Karpas-422 (cell line): ENCODE measurements at regions not wholly inside any gene's neighbourhood (a gene's known extent, or its start where the extent isn't known, plus 50 kb on each side); places are given as distances from the start of the nearest gene placed in this dataset.
"Not testable (repeated sequence)": the region's sequence is repeated elsewhere in the genome, so short reads cannot be mapped to it uniquely, and the experiment has no call there.

Experiments
- DNase-seq: peaks from one replicate; pipeline ENCODE4 v3.0.0-alpha.2; 2015
- H2AFZ ChIP-seq: fragments of 200-600 bp; sonication (generic); 2 replicates; pipeline ENCODE4 v1.6.1; 2014; ENCODE audit warnings: antibody characterized with exemption, low read length, mixed read lengths
- H3K27ac ChIP-seq: fragments of 200-600 bp; sonication (generic); 2 replicates; pipeline ENCODE4 v1.5.1; 2014; ENCODE audit warnings: mild to moderate bottlenecking, low read length, moderate library complexity
- H3K27me3 ChIP-seq: fragments of 200-600 bp; sonication (generic); 2 replicates; pipeline ENCODE4 v1.6.1; 2014; ENCODE audit warnings: low read length, mixed read lengths
- H3K36me3 ChIP-seq: fragments of 200-600 bp; sonication (generic); 2 replicates; pipeline ENCODE4 v1.6.1; 2014; ENCODE audit warnings: low read length, mixed read lengths; ENCODE audit not compliant: insufficient read depth
- H3K4me1 ChIP-seq: fragments of 200-600 bp; sonication (generic); 2 replicates; pipeline ENCODE4 v1.6.1; 2014; ENCODE audit warnings: mild to moderate bottlenecking, low read length, mixed read lengths
- H3K4me2 ChIP-seq: fragments of 200-600 bp; sonication (generic); 2 replicates; pipeline ENCODE4 v1.6.1; 2014; ENCODE audit warnings: low read length, low read depth, mild to moderate bottlenecking; ENCODE audit not compliant: poor library complexity, severe bottlenecking
- H3K4me3 ChIP-seq: fragments of 200-600 bp; sonication (generic); 2 replicates; pipeline ENCODE4 v1.5.1; 2014; ENCODE audit warnings: mild to moderate bottlenecking, antibody characterized with exemption, low read length, mixed read lengths
- H3K79me2 ChIP-seq: fragments of 200-600 bp; sonication (generic); 2 replicates; pipeline ENCODE4 v1.6.1; 2014; ENCODE audit warnings: mild to moderate bottlenecking, low read length, mixed read lengths
- H3K9ac ChIP-seq: fragments of 200-600 bp; sonication (generic); 2 replicates; pipeline ENCODE4 v1.6.0; 2014; ENCODE audit warnings: low read length
- H3K9me2 ChIP-seq: fragments of 200-600 bp; sonication (generic), shearing (Covaris generic); replicated peaks from 2 replicates; pipeline ENCODE4 v1.6.0; 2014; ENCODE audit warnings: mild to moderate bottlenecking, low read length, moderate library complexity; ENCODE audit not compliant: insufficient read depth
- H3K9me3 ChIP-seq: fragments of 300-700, 200-600 bp; sonication (generic); 2 replicates; pipeline ENCODE4 v1.6.1; 2014; ENCODE audit warnings: low read length, mixed read lengths
- H4K20me1 ChIP-seq: fragments of 200-600 bp; sonication (generic); 2 replicates; pipeline ENCODE4 v1.6.1; 2014; ENCODE audit warnings: mild to moderate bottlenecking, antibody characterized with exemption, low read length, low read depth; ENCODE audit not compliant: insufficient read depth

DNA sequence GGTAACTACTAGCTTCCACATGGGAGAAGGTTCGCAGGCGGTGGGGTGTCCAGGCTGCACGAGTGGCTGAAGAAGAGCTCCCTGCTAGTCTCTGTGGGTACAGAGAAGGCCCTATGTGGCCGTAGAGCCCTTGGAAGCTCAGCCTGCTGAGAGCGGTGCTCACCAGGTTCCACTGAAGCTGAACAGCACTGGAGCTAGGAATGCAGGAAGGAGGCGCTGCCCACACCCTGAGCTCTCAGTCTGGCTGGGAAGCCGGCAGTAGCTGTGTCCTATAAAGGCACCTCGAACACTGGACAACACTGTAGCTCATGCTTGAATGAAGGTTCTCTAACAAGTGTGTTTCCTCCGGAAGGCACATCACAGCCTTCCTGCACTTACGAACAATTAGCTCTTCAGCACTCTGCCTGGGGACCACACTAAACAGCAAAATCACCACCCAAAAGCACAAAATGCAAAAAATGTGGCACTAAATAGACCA, 64.6 kb downstream of the SOWAHC start:
- H4K20me1 ChIP-seq, DNase-seq, H3K27ac ChIP-seq, H3K9me2 ChIP-seq, H3K27me3 ChIP-seq, H3K79me2 ChIP-seq, H3K36me3 ChIP-seq, H3K4me3 ChIP-seq, H2AFZ ChIP-seq, H3K4me2 ChIP-seq, H3K4me1 ChIP-seq, H3K9ac ChIP-seq, H3K9me3 ChIP-seq: not testable (repeated sequence)

DNA sequence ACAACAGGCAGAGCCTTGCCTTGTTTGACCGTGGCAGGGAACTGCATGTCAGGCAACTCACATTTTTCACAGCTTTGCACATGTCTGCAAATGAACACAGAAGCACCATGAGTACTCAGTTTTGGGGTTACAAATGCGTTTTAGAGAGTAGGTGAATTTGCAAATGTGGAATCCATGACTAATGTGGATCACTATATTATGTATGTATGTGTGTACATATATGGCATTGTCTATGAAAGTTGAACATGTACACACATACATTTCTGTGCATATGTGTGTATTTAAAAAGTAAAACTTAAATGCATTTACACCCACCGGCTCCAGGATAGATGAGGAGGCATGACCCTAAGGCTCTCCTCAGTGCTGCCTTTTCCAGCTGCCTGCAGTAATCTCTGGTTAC, 65.1 kb downstream of the SOWAHC start:
- DNase-seq: no peak
- Histone ChIP-seq H3K9me3 (no peaks in the 10 kb centered on the region), H2AFZ (no peak overlapping the region), H3K79me2 (no peaks in the 10 kb centered on the region), H3K36me3 (no peaks in the 10 kb centered on the region), H3K4me1 (no peaks in the 10 kb centered on the region), H3K27ac (no peak overlapping the region), H3K4me2 (no peak overlapping the region), H3K4me3 (no peak overlapping the region), H3K9ac (no peak overlapping the region), H4K20me1 (no peaks in the 10 kb centered on the region), H3K9me2 (no peaks in the 10 kb centered on the region), H3K27me3 (no peaks in the 10 kb centered on the region)

DNA sequence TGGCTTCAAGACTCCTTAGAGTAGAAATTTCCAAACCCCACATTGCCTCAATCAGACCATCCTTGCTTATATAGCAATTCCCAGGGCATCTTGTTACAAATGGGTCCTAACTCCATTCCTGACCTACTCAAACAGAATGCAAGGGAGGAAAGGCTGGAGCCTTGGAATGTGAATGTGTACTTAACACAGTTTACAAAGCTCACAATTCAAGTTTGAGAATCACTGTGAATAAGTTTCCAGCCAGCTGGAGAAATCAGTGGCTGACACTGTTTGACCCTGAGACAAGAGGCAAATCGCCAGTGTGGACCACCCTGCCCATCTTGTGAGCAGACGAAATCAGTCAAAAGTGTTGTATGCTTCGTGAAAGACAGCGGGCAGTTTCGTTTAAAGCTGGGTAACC, 65.5 kb downstream of the SOWAHC start:
- Histone ChIP-seq H3K9ac (no peak overlapping the region), H2AFZ (no peak overlapping the region), H3K4me2 (no peak overlapping the region), H3K27me3 (no peaks in the 10 kb centered on the region), H3K36me3 (no peaks in the 10 kb centered on the region), H4K20me1 (no peaks in the 10 kb centered on the region), H3K4me1 (no peaks in the 10 kb centered on the region), H3K4me3 (no peak overlapping the region), H3K9me2 (no peaks in the 10 kb centered on the region), H3K9me3 (no peaks in the 10 kb centered on the region), H3K27ac (no peak overlapping the region), H3K79me2 (no peaks in the 10 kb centered on the region)
- DNase-seq: no peak

- H3K4me3 ChIP-seq: no peak overlapping the region
- no peaks in the 10 kb centered on the region for H3K27me3 ChIP-seq
- H4K20me1 ChIP-seq: no peaks in the 10 kb centered on the region
- no peak overlapping the region for H3K9ac ChIP-seq
- H3K9me3 ChIP-seq: no peaks in the 10 kb centered on the region
- no peaks in the 10 kb centered on the region for H3K79me2 ChIP-seq
- no peaks in the 10 kb centered on the region for H3K9me2 ChIP-seq
- no peaks in the 10 kb centered on the region for H3K36me3 ChIP-seq
- H2AFZ ChIP-seq: no peak overlapping the region
- no peak for DNase-seq
- no peak overlapping the region for H3K27ac ChIP-seq
- no peaks in the 10 kb centered on the region for H3K4me1 ChIP-seq
- H3K4me2 ChIP-seq: no peak overlapping the region
Observed at GRCh38 chr2:109680523-109681297, 66.5 kb downstream of the SOWAHC start.

DNA sequence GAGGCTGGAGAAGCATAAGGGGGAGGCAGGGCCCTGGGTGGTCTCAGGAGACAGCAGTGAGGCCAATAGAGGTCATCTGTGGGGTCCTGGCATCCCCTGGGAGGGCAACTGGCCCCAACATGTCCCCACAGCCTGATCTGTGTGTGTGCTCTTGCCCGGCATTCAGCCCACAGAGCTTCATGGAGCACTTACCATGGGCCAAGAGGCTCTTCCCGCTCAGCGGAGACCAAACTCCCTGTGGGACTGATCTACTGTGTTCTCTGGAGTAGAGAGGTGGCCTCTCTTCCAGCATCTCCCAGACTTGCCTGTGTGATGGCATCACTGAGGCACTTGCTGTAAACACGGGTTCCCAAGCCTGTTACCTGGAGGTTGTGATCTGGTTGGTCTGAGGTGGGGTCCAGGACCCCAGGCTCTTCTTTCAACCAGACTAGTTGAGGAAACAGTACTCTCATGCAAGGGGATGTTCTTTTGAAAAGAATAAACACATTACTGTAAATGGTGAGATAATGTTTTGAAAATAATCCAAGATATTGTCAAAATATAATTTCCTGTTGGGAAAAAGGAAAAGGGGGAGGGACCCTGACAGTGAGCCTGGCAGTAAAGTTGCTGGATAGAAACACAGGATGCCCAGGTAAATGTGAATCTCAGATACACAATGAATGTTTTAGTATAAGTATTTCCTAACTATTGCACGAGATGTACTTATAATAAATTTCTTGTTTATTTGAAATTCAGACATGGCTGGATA, 67.6 kb downstream of the SOWAHC start:
- no peak for DNase-seq
- Histone ChIP-seq H4K20me1 (no peaks in the 10 kb centered on the region), H3K4me3 (no peak overlapping the region)

DNA sequence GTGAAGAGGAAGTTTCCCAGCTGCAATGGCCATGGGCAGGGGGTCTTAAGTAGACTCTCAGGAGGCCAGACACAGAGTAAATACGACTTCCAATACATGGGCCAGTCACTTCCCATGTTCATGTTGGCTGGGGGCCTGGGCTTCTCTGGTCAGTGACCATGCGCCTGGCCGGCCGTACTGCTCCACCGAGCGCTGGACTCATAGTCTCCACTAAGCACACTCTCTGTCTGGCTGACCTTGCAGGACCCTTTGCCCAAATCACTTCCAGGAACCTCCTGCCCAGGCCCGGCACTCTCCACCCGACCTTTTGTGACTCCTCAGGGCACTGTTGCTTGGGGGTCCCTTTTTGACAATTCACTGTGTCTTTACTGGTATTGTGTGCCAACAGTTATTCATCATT, 69.3 kb downstream of the SOWAHC start:
- Histone ChIP-seq H4K20me1 (no peaks in the 10 kb centered on the region), H3K79me2 (no peaks in the 10 kb centered on the region), H3K9ac (no peak overlapping the region)

More for the DNA sequence above, 67.6 kb downstream of the SOWAHC start:
- Histone ChIP-seq H3K27ac (no peak overlapping the region), H3K9me3 (no peaks in the 10 kb centered on the region), H3K9me2 (no peaks in the 10 kb centered on the region), H2AFZ (no peak overlapping the region), H3K9ac (no peak overlapping the region), H3K79me2 (no peaks in the 10 kb centered on the region), H3K27me3 (no peaks in the 10 kb centered on the region), H3K4me1 (no peaks in the 10 kb centered on the region), H3K36me3 (no peaks in the 10 kb centered on the region), H3K4me2 (no peak overlapping the region)

DNA sequence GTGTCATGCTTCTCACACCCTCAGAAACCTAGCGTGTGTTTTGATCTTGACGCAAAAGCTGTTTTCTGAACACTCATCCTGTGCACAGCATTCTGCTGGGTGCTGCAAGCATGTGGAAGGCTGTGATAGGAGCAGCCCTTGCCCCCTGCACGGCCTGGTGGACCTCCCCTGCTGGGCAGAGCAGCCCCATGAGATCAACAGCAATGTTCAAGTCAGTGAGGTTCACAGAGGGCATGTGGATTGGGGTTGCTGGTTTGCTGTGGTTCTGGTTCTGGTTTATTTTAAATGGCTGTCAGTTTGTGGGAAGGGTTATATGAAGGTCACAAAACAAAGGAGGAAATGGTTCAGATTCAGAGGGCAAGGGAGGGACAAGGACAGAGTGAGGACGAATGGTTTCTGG, 71.3 kb downstream of the SOWAHC start:
- Histone ChIP-seq H3K36me3 (no peaks in the 10 kb centered on the region), H4K20me1 (no peaks in the 10 kb centered on the region), H3K4me1 (no peaks in the 10 kb centered on the region)

More for the DNA sequence above, 69.3 kb downstream of the SOWAHC start:
- H2AFZ ChIP-seq: no peak overlapping the region
- no peaks in the 10 kb centered on the region for H3K9me3 ChIP-seq
- no peak overlapping the region for H3K4me3 ChIP-seq
- no peak overlapping the region for H3K27ac ChIP-seq
- H3K36me3 ChIP-seq: no peaks in the 10 kb centered on the region
- DNase-seq: no peak
- H3K9me2 ChIP-seq: no peaks in the 10 kb centered on the region
- no peaks in the 10 kb centered on the region for H3K27me3 ChIP-seq
- no peak overlapping the region for H3K4me2 ChIP-seq
- H3K4me1 ChIP-seq: no peaks in the 10 kb centered on the region

DNA sequence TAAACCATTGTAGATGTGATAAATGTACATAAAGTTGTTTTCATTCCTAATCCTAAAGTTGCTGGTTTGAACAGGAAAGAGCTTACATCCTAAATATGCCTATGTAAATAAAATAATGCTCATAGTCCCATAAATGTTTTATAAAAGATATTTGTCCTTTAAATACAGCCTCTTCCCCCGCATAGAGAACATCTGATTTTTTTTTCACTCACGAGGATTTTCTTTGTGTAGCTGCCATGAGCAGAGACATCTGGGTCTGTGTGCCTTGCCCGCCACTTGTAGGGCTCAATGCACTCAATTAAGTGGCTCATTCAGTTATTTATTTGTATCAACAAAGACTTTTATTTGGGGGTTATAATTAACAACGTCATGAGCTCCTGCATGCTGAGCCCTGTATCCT, 72.8 kb downstream of the SOWAHC start:
- Histone ChIP-seq H3K27ac (no peak overlapping the region), H3K9ac (no peak overlapping the region), H4K20me1 (no peaks in the 10 kb centered on the region), H3K4me2 (no peak overlapping the region), H3K79me2 (no peaks in the 10 kb centered on the region), H3K4me3 (no peak overlapping the region), H3K27me3 (no peaks in the 10 kb centered on the region), H3K9me3 (no peaks in the 10 kb centered on the region), H3K4me1 (no peaks in the 10 kb centered on the region), H2AFZ (no peak overlapping the region), H3K9me2 (no peaks in the 10 kb centered on the region), H3K36me3 (no peaks in the 10 kb centered on the region)
- DNase-seq: no peak

More for the DNA sequence above, 71.3 kb downstream of the SOWAHC start:
- H3K9me2 ChIP-seq: no peaks in the 10 kb centered on the region
- no peaks in the 10 kb centered on the region for H3K9me3 ChIP-seq
- H3K9ac ChIP-seq: no peak overlapping the region
- no peak overlapping the region for H3K27ac ChIP-seq
- H3K4me2 ChIP-seq: no peak overlapping the region
- H3K79me2 ChIP-seq: no peaks in the 10 kb centered on the region
- DNase-seq: no peak
- no peak overlapping the region for H3K4me3 ChIP-seq
- H2AFZ ChIP-seq: no peak overlapping the region
- H3K27me3 ChIP-seq: no peaks in the 10 kb centered on the region
